HG03558 (cell line): ENCODE measurements at regions not wholly inside any gene's neighbourhood (a gene's known extent, or its start where the extent isn't known, plus 50 kb on each side); places are given as distances from the start of the nearest gene placed in this dataset.

ENCODE experiments used
- ATAC-seq: cut with Tn5 transposase; IDR thresholded peaks from one replicate; pipeline ENCODE4 v1.9.1; 2021; ENCODE audit warnings: moderate number of reproducible peaks; ENCODE audit not compliant: unreplicated experiment; ENCODE audit errors: extremely low read depth

DNA sequence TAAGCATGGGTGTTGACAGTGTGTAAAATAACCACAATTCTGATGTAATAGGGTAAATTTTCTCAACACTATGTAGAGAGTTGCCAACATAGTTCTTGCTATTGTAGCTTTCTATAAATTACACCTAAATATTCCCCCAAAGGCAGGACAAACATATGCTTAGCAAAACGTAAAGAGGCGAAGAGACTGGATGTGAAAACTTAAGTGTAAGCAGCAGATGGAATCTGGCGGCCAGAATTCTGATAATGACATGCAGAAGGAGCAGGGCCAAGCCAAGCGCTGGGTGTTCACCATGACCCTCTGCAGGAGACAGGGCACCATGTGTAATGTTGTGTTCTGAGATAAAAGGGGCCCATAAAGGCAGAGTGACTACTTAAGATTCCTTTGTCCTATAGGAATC, 105.2 kb upstream of the ZNF521 start:
- ATAC-seq = no peak

DNA sequence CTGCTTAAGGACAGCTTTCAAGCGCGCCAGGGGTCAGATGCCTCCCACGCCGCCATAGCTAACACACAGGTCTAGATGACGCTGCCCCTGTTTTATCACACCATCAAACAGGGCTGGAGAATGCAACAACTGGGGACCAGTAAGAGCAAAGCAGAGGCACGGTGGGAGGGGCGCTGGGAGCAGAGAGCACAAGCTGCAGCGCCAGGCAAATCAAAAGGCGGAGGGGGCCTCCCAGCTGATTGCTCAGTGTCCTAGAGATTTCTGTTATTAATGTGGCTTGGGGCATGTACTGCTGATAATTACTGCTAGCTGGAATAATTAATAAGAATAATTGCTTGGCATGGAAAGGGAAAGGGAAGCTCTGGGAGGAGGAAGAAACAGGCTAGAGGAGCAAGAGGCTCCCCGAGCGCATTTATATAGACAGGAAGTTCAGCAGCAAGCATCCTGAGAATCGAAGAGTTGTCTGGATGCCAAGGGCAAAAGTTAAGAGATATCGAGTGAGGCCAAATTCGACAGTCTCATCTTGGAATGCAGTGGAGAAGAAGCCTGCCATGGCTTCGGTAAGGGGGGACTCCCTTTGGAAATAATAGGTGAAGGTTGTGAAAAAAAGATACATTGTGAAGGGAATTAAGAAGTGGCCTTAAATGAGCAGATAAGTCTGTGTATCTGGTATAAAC, 104.5 kb upstream of the ZNF521 start:
- ATAC-seq = no peak

DNA sequence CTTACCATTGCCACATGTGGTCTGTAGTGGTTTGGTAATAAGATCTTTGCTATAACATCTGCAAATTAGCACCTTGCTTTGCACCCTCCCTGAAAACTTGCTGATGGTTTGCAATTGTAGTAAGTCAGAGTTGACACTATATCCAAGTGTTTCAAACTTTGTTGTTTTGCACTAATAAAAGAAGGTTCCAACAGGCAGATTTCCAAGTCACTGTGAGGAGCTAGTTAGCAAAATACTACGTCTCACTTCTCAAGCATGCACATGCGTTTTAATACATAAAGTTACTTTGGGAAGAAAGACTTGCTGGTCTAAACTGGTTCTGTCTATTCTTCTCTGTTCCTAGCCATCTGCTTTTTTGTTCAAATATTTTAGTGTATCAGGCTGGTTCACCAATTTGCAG, 103.7 kb upstream of the ZNF521 start:
- no peak for ATAC-seq

DNA sequence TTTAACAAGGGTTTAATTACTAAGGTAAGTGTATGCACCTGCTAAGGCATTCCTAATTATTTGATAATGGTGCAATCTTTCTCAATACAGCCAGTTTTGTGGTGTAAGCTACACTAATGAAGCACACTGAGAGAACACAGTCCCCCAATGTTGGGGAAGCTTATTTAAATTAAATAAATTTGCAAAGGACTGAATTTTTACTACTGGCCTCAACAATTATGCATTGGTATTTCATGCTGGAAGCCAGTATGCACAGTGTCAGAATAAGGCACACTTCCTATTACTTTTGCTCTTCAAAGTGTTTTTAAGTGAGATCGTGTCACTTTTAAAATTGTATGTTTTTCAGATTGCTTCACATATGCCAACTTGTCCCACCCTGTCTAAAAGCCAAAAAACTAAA, 103.2 kb upstream of the ZNF521 start:
- no peak for ATAC-seq

DNA sequence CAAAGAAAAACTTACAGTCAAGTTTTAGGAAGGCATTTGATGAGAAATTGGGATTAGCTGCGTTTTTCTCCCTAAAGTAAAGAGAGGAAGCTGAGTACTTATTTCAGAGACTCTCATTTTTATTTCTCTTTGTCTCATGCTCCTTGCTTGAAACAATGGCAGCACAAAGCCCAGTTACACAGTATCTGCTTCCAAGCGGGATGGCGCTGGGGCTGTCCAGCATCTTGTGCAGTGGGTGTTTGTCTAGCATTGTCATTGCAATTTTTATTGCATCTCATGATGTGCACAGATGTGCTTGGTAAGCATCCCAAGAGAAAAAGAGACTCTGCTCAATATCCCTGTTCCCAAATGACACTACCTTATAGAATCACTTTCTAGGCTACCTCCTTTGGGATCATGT, 102.8 kb upstream of the ZNF521 start:
- ATAC-seq = no peak

DNA sequence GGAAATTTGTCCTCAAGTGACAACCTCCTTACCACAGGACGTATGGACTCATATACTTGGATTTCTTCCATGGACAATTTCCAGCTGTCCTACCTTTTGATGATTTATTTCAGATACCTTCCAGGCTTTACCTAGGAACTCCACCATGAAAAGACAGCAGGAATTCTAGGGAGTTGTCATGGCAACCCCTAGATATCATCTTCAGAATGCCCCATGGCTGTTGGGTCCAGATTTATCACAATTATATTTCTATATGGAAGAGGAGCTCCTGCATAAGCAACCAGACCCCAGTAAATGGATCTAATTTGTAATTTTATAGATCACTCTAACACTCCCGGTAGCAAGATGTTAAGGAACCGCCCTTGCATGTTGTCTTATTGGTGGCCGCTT, 102.3 kb upstream of the ZNF521 start:
- ATAC-seq = no peak

DNA sequence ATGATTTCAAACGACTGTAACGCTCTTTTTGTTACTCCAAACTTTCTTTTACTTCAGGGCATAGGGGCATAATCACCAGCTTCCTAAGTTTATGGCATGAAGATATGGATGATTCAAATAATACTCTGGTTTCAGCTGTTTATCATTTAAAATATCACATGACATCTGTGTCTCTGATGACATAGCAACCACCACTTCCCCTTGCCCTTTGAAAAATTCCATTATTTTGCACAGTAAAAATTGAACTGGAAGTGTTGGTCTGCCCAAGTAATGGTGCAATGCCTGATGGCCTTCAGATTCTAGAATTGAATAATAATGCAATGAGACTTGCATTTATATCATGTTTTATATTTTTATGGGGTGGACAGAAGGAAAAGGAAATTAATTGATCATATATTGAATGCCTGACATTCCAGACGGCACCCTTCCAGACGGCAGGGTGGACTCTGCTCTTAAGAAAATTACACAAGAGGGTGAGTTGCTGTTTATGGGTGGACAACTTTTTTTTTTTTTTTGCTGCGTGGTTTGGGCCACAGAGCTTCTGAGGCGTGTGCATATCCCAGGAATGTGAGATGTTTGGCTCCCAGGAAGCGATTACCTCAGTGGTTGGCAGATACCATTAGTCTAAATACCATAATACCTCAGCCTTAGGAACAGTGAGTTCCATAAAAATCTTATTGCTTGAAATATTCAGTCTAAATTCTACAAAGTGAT, 101.7 kb upstream of the ZNF521 start:
- no peak for ATAC-seq

DNA sequence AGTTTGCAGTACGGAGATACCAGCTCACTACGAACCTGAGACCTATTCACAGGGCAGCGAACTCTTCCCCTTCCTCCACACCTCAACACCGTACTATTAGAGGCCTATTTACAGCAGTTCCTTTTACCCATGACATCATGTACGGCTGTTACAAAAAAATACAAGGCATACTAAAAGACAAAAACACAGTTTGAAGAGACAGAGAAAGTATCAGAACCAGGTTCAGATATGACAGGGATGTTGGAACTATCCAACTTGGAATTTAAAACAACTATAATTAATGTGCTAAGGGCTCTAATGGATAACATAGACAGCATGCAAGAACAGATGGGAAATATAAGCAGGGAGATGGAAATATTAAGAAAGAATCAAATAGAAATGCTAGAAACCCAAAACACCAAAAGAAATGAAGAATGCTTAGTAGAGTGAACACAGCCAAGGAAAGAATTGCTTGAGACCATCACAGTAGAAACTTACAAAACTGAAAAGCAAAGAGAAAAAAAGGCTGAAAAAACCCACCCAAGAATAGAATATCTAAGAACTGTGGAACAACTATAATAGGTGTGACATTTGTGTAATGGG, 99.2 kb upstream of the ZNF521 start:
- no peak for ATAC-seq

DNA sequence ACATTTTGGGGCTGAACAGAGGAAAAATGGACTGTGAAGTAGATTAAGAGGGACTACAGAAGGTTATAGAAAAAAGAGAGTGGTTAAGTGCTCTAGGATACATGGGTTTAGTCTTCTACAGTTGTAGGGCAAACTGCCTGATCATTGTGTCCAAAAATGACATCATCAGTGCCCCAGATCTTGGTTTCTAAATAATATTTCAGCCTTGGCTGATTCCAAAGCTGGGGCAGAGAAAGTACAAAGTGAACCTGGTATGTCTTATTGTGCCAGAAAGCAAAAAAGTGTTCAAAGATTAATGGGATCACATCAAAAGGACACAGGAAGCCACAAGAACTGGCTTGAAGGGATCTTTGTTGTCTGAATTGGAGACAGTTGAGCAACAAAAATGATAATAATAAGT, 97.1 kb upstream of the ZNF521 start:
- no peak for ATAC-seq

DNA sequence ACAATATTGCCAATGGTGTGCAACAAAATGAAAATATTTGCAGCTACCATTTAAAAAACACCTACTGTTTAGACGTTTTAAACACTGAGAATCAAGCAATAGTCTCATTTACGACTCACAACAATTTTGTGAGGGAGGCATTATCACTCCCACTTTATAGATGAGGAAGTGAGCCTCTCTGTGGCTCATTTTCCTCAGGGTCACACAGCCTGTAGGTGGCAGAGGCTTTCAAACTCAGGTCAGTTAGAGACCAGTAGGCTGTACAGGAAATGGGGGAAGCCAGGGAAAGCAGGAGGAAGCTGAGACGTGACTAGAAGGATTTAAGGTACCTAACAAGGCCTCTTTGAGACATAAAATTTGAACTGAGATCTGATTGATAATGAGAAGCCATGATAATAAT, 95.0 kb upstream of the ZNF521 start:
- no peak for ATAC-seq

DNA sequence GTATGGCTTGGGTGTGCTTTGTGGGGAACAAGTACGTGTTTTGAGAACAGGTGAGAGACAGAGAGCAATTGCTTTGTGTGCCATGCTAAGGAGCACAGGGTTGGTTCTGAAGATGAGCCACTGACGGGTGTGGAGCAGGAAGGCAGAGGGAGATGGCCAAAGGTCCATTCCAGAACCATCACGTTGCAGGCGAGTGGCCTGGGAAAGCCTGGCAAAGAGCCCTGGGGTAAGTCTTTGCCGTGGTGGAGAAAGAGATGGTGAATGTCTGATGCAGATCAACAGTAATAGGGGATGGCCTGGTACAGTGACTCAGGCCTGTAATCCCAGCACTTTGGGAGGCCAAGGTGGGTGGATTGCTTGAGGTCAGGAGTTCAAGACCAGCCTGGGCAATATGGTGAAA, 93.5 kb upstream of the ZNF521 start:
- ATAC-seq = no peak

DNA sequence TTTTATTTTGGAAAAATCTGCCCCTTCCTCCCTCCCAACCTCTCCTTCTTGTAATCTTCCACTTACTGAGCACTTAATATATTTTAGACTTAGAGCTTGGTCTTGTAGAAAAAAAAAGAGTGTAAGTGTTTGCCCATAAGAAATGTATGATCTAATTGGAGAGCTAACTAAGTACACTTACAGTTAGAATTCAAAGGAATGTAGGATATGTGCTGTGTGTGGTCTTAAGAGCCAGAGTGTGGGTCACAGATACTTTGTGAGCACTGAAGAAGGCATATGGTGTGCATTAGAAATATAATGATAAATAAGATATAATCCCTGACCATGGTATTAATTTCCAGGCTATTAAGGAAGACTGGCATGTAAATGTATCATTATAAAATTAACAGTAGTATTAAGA, 91.8 kb upstream of the ZNF521 start:
- no peak for ATAC-seq

DNA sequence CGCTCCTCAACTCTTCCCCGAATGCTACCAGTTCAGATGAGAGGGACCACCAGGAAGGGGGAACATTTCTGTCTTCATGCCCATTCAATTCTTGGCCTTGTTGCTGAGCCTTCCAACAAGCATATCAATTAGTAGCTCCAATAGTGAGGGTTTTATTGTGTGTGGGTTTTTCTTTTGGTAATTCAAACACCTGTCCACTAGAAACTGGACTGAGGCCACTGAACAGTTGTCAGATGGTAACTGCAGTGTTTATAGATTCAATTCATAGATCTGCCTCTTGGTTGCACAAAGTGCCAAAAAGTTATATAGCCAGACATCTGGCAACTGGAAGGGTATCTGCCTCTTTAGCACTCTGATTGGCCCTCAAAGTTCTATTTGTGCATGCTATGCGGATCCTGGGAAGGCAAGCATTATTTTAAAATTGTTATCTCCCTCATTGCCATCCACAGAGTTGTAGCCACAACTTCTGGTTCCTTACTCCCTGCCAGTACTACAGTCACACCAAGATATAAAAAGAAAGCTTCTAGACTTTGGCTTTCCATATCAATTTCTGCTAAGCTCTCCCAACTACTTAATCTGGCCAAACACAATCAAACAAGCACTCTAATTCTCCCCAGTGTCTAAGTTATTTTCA, 83.3 kb upstream of the ZNF521 start:
- ATAC-seq = no peak

DNA sequence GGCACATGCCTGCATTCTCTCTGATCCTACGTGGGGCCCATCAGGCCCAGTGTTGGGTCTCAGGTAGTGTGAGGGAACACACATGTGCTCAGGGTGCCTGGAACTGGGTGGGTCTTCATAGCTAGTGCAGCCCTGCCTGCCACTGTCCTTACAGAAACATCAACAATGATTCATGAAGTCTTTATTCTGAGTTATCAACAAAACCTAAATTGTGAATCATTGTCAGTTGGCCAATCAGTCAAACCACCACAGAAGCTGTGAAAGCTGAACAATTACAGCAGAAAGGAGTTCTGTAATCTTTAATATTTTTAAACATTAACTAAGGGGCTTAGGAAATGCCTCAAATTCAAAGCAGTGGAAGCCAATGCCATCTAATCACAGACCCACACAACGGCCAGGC, 82.8 kb upstream of the ZNF521 start:
- no peak for ATAC-seq

DNA sequence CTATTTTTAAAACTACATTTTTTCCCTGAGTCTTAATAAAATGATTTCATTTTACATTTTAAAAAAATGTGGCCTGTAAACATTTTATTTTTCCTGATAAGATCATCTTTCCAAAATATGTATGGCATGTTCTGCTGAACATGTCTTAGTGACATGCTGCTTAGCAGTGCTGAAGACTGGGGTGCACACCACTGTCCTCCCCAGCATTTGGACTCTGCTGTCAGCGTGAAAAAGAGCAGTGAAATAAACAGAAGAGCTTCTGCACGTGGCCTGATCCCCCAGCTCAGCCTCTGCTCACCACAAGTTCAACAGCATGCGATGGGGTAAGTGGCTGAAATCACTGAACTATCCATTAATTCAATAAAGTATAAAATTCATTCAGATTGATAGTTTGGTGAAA, 81.6 kb upstream of the ZNF521 start:
- ATAC-seq = no peak

DNA sequence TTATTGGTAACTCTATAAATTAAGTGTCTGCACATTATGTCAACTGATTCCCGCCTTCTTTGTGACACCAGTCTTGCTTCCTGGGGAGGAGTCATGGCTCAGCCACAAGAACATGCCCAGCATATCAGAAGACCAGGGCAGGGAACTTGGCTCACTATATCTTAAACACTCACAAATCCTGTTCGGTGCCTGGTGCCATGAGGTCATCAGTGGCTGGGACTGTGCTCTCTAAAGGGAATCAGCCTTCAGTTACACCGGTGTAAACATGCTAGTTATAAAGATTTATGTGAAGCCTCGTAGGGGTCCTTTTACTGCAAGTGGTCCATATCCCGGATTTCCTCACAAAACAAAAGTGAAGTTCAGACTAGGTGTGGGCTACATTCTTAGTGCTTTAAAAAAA, 73.1 kb upstream of the ZNF521 start:
- ATAC-seq = no peak

DNA sequence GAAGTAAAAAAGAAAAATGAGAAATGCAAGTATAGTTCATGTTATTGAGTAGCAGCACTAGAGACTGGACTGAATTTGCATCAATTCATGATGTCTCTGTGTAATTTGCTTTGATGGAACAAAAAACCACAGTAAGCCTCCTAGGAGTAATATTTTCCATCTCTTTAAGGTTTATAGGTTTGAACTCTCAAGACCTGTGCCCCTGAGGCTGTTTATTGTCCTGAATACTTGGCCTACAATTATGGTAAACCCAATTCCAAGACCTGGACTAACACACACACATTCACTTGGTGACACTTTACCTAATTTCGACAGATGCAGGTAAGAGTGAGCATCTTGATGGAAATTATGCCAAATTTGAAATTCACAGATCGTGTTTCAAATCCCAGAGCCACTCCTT, 71.8 kb upstream of the ZNF521 start:
- ATAC-seq = no peak

DNA sequence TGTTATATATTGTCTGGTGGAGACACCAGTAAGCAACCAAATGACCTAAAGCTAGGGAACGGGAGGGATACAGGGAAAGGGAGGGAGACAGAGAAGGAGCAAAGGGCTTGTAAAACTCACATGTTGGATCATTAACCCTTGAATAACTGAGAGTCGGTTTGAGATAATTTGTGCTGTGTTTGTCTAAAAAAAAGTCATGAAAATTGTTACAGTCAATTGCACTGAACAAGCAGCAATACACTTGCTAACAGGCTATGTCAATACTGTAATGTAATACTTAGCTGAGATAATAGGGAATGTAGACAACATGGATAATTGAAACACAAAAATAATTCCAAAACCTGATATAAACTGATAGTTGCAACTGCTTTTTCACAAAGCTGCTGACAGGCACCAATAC, 71.3 kb upstream of the ZNF521 start:
- ATAC-seq = no peak

DNA sequence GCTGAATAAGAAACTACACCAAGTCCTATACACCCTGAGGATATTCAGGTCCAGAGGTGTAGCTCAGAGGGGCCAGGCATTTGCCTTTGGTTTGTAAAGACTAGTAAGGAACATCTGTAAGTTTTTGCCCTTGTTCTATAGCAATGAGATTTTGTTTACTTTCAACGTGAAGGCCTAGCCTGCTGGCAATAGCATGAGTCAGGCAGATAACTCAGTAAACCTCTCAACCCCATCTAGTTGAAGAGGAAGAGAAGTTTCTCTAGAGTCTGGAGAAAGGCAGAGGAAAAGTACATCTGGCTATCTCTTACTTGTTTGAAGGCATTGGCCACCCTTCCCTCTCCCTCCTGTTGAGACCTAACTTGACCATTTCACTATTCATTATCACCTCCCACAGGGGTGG, 70.3 kb upstream of the ZNF521 start:
- ATAC-seq = no peak

DNA sequence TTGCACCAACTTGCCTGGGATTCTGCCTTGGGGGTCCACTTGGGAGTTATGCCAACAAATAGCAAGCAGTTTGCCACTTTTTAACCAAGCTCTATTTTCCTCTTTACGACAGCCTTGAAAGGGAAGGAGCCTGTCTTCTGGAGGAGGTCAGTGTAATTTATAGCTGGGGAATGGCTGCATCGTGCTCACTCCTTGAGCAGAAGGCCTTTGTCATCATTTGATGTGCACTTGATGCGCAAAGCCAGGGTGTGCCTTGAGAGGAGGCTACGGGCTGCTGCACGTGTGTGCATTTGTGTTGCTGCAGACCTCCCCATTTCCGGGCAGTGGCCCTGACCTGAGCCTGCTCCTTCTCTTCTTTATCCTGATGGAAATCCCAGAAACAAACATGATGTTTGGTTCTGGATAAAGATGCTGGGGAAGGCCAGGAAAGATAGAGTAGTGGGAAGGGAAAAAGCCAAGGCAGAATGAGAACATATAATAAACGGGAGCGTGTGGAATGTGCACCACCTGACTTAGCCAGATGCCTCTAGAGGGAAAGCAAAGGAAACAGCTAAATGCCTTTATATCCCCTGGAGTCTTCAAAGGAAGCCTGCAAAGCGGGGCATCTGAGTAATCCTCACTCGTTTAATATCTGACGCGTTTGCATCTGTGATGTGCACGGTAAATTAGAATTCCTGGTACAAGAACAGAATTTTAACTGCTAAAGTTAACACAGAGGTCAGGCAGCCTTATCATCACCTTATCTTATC, 68.3 kb upstream of the ZNF521 start:
- no peak for ATAC-seq

DNA sequence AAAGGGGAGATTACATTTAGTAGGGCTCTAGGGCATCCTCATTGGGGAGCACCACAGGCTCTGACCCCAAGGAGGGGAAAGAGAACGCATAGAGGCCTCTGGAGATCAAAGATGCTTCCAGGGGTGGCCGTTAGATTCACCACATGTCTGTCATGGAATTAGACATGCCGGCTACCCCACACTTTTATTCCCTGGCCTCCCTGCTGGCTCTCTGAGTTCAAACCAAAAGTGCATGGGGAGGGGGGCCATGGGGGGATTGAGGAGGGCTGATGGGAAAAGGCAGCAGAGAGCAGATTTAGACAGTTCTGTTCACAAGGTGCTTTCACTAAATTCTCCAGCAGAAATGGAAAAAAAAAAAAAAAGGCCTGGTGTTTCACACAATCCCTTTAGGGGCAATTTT, 64.4 kb upstream of the ZNF521 start:
- ATAC-seq = no peak
